ENCODE measurements at regions not wholly inside any gene's neighbourhood (a gene's known extent, or its start where the extent isn't known, plus 50 kb on each side); places are given as distances from the start of the nearest gene placed in this dataset.
"Not testable (repeated sequence)": the region's sequence is repeated elsewhere in the genome, so short reads cannot be mapped to it uniquely, and the experiment has no call there.

GRCh38 chr7:76838357-76838756 is 193.8 kb downstream of the SPDYE17 start:
- POLR2A ChIA-PET (ENCODE audit: unreplicated experiment); H2BK20ac ChIP-seq (ENCODE audit: low read depth, low read length): not testable (repeated sequence)
- peak; percentile 75 for TF ChIP-seq MAFK (IDR thresholded peaks at IDR 0.05; ENCODE audit: low read depth, low read length)

GRCh38 chr7:76829233-76829632 is 202.2 kb upstream of the POMZP3 start:
- dilution Hi-C loops (cut with HindIII; ENCODE audit: low sequenced_read_pairs, unreplicated experiment); H2BK15ac ChIP-seq (ENCODE audit: low read depth, low read length); POLR2A ChIA-PET (ENCODE audit: unreplicated experiment); in situ Hi-C loops (cut with MboI; ENCODE audit: low sequenced_read_pairs); H3K4me2 ChIP-seq (ENCODE audit: low read depth, low read length); H2BK5ac ChIP-seq (ENCODE audit: low read depth, low read length, poor library complexity, severe bottlenecking); intact Hi-C loops (cut with micrococcal nuclease); H4K20me1 ChIP-seq (ENCODE audit: insufficient read depth, low read length); H4K91ac ChIP-seq (ENCODE audit: insufficient read depth, low read depth, low read length); H3K14ac ChIP-seq (replicated peaks; ENCODE audit: low read depth, low read length); H3K9ac ChIP-seq (ENCODE audit: low read depth, low read length); H2BK20ac ChIP-seq (ENCODE audit: low read depth, low read length); H4K8ac ChIP-seq (ENCODE audit: low read depth in 2 of 2, low read length in 2 of 2); H3K4me3 ChIP-seq (ENCODE audit: insufficient read depth, low read depth, low read length); H2BK120ac ChIP-seq (ENCODE audit: low read depth, low read length); DNase-seq; H3K23ac ChIP-seq (ENCODE audit: low read depth, low read length); ATAC-seq (ENCODE audit: low read depth); BruUV-seq (replicated peaks); H3K27me3 ChIP-seq (ENCODE audit: control insufficient read depth, insufficient read depth, low read length); H3K4me1 ChIP-seq (ENCODE audit: control insufficient read depth, insufficient read depth, low read length); H2AFZ ChIP-seq (replicated peaks; ENCODE audit: low read length, poor library complexity); H3K9me1 ChIP-seq (ENCODE audit: insufficient read depth, low read length); H2AK5ac ChIP-seq (ENCODE audit: low read depth, low read length); H4K5ac ChIP-seq (ENCODE audit: low read depth, low read length); H3K56ac ChIP-seq (ENCODE audit: extremely low read depth, insufficient read depth, low read length); H3K4ac ChIP-seq (ENCODE audit: low read depth, low read length); H3K36me3 ChIP-seq (ENCODE audit: control insufficient read depth, insufficient read depth, low read length); H2AK9ac ChIP-seq (replicated peaks; ENCODE audit: low read depth, low read length, poor library complexity); H3K9me3 ChIP-seq (ENCODE audit: control insufficient read depth, insufficient read depth, low read length); CTCF ChIA-PET; H3K27ac ChIP-seq (ENCODE audit: insufficient read depth, low read length); H3K79me1 ChIP-seq (ENCODE audit: low read depth in 1 of 2, low read length in 2 of 2); H3K18ac ChIP-seq (ENCODE audit: low read depth, low read length): not testable (repeated sequence)
- WGBS, 2 experiments (ENCODE audit: extremely low coverage in 2 of 2, insufficient read length in 1 of 2) = 77% methylated on average over 2 of the region's 3 CpGs; no CpG with 5 or more reads in 1 of the 2 experiments

More at GRCh38 chr7:76838357-76838756, 193.8 kb downstream of the SPDYE17 start:
- H2BK5ac ChIP-seq (ENCODE audit: low read depth, low read length, poor library complexity, severe bottlenecking); H2AK5ac ChIP-seq (ENCODE audit: low read depth, low read length); dilution Hi-C loops (cut with HindIII; ENCODE audit: low sequenced_read_pairs, unreplicated experiment); H3K4me1 ChIP-seq (ENCODE audit: control insufficient read depth, insufficient read depth, low read length); H4K5ac ChIP-seq (ENCODE audit: low read depth, low read length); H4K20me1 ChIP-seq (ENCODE audit: insufficient read depth, low read length); H4K91ac ChIP-seq (ENCODE audit: insufficient read depth, low read depth, low read length); H3K27me3 ChIP-seq (ENCODE audit: control insufficient read depth, insufficient read depth, low read length); H3K79me1 ChIP-seq (ENCODE audit: low read depth in 1 of 2, low read length in 2 of 2); H3K9me1 ChIP-seq (ENCODE audit: insufficient read depth, low read length); H3K23ac ChIP-seq (ENCODE audit: low read depth, low read length); H4K8ac ChIP-seq (ENCODE audit: low read depth in 2 of 2, low read length in 2 of 2); H3K14ac ChIP-seq (replicated peaks; ENCODE audit: low read depth, low read length); H2BK120ac ChIP-seq (ENCODE audit: low read depth, low read length); H3K9me3 ChIP-seq (ENCODE audit: control insufficient read depth, insufficient read depth, low read length); ATAC-seq (ENCODE audit: low read depth); H3K56ac ChIP-seq (ENCODE audit: extremely low read depth, insufficient read depth, low read length); H3K27ac ChIP-seq (ENCODE audit: insufficient read depth, low read length); H3K4me3 ChIP-seq (ENCODE audit: insufficient read depth, low read depth, low read length); DNase-seq; H3K4ac ChIP-seq (ENCODE audit: low read depth, low read length); intact Hi-C loops (cut with micrococcal nuclease); H3K18ac ChIP-seq (ENCODE audit: low read depth, low read length); BruUV-seq (replicated peaks); H3K9ac ChIP-seq (ENCODE audit: low read depth, low read length); H2BK15ac ChIP-seq (ENCODE audit: low read depth, low read length); H3K4me2 ChIP-seq (ENCODE audit: low read depth, low read length); CTCF ChIA-PET; in situ Hi-C loops (cut with MboI; ENCODE audit: low sequenced_read_pairs); H2AK9ac ChIP-seq (replicated peaks; ENCODE audit: low read depth, low read length, poor library complexity); H3K36me3 ChIP-seq (ENCODE audit: control insufficient read depth, insufficient read depth, low read length); H2AFZ ChIP-seq (replicated peaks; ENCODE audit: low read length, poor library complexity): not testable (repeated sequence)
- no CpG with 5 or more reads among the region's 1 CpG for WGBS, 2 experiments (ENCODE audit: extremely low coverage in 2 of 2, insufficient read length in 1 of 2)

All from IMR-90 (cell line).